AG10803 (cell line): ENCODE measurements at regions not wholly inside any gene's neighbourhood (a gene's known extent, or its start where the extent isn't known, plus 50 kb on each side); places are given as distances from the start of the nearest gene placed in this dataset.

Source experiments
- DNase-seq: peaks from one replicate; pipeline ENCODE4 v3.0.0; 2010; ENCODE audit warnings: low read depth
- H3K4me3 ChIP-seq: 2 replicates; pipeline ENCODE4 v1.5.1; 2011; ENCODE audit warnings: mild to moderate bottlenecking, low read length, control low read depth
- CTCF ChIP-seq: conservative IDR thresholded peaks from 2 replicates; pipeline ENCODE4 v1.5.1; 2011; ENCODE audit warnings: mild to moderate bottlenecking, low read length, control low read depth, inconsistent platforms

- peak; percentile 29 for DNase-seq
- H3K4me3 ChIP-seq: no peak overlapping the region
- no peak for TF ChIP-seq CTCF
Observed at GRCh38 chr4:187586892-187587291, 408.7 kb upstream of the ZFP42 start.

- peak; percentile 54 for DNase-seq
- no peak overlapping the region for H3K4me3 ChIP-seq
- TF ChIP-seq CTCF: no peak
Observed at GRCh38 chr4:187598196-187598595, 397.4 kb upstream of the ZFP42 start.

- DNase-seq: peak; percentile 82
- no peak for TF ChIP-seq CTCF
- peak overlapping the region; percentile 43 for H3K4me3 ChIP-seq
Observed at GRCh38 chr4:187602339-187603092, 393.1 kb upstream of the ZFP42 start.

GRCh38 chr4:187603093-187604025 is 392.2 kb upstream of the ZFP42 start:
- DNase-seq: peak; percentile 99
- TF ChIP-seq CTCF: no peak
- no peak overlapping the region for H3K4me3 ChIP-seq

GRCh38 chr4:187604984-187605383 is 390.6 kb upstream of the ZFP42 start:
- TF ChIP-seq CTCF: no peak
- no peak for DNase-seq
- no peak overlapping the region for H3K4me3 ChIP-seq

- TF ChIP-seq CTCF: peak; percentile 90
- H3K4me3 ChIP-seq: no peak overlapping the region
- peak; percentile 69 for DNase-seq
Observed at GRCh38 chr4:187606581-187606980, 389.0 kb upstream of the ZFP42 start.

GRCh38 chr4:187608001-187608421 is 387.6 kb upstream of the ZFP42 start:
- H3K4me3 ChIP-seq: no peak overlapping the region
- no peak for TF ChIP-seq CTCF
- peak; percentile 85 for DNase-seq
